ENCODE measurements at regions not wholly inside any gene's neighbourhood (a gene's known extent, or its start where the extent isn't known, plus 50 kb on each side); places are given as distances from the start of the nearest gene placed in this dataset.
"Not testable (repeated sequence)": the region's sequence is repeated elsewhere in the genome, so short reads cannot be mapped to it uniquely, and the experiment has no call there.

- DNase-seq: no peak
Observed at GRCh38 chr15:100767001-100767825, 112.4 kb upstream of the ALDH1A3 start.

DNA sequence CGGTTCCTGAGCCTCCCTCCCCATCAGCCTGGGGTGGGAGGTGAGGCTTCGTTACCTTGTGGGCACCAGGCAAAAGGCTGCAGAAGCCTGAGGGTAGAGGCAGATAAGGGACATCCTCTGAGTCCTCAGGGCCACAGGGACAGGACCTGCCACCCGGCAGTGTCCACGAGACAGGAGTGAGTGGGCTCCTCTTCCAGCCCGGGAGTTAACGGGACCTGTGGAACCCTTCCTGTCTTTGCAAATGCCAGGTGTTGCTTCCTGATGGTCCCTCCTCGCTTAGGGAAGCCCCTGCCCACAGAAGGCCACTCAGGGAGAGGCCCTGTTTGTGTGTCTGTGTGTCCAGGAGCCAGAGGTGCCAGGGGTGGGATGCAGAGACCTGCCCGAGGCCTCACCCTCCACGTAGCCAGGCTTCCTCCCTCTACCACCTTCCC is 111.1 kb upstream of the ALDH1A3 start:
- no peak for DNase-seq

DNA sequence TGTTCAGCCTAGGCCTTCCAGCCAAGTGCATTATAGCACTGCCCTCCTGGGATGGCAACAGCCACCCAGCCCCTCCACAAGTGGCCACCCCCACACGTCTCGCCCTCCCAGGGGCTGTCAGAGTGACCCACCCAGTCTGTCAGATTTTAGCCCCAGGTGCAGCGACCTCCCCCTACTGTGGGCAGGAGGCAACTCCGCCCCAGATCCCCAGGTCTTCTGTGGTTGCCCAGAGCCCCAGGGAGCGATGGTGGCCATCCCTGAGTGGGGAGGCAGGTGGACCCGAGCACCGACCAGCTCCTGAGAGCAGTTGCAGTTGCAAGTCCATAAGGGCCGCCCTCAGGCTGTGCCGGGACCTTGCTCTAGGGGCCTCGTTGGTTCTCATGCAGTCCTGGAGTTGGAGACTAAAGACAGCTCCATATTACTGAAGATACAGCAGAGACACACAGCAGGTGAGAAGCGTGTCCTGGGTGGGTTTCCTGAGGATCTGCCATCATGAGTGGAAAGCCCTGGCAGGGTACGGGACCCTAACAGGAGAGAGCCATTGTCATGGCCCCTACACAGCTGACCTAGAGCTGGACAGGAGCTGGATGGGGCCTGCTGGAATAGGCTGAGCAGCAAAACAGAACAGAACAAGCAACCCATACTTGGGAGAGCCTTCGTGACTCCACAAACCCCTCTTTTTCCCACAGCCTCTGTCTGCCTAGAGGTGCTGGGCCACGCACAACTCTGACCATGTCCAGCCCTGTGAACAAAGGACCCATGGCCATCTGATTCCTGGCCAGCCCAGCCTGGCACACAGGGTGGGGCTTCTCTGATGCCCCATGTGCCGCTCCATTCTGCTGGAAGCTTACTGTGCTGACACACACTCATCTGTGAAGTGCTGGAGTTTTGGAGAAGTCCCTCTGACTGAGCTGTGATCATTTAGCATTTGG is 110.3 kb upstream of the ALDH1A3 start:
- no peak for DNase-seq

GRCh38 chr15:100769975-100770340 is 109.7 kb upstream of the ALDH1A3 start:
- no peak for DNase-seq

DNA sequence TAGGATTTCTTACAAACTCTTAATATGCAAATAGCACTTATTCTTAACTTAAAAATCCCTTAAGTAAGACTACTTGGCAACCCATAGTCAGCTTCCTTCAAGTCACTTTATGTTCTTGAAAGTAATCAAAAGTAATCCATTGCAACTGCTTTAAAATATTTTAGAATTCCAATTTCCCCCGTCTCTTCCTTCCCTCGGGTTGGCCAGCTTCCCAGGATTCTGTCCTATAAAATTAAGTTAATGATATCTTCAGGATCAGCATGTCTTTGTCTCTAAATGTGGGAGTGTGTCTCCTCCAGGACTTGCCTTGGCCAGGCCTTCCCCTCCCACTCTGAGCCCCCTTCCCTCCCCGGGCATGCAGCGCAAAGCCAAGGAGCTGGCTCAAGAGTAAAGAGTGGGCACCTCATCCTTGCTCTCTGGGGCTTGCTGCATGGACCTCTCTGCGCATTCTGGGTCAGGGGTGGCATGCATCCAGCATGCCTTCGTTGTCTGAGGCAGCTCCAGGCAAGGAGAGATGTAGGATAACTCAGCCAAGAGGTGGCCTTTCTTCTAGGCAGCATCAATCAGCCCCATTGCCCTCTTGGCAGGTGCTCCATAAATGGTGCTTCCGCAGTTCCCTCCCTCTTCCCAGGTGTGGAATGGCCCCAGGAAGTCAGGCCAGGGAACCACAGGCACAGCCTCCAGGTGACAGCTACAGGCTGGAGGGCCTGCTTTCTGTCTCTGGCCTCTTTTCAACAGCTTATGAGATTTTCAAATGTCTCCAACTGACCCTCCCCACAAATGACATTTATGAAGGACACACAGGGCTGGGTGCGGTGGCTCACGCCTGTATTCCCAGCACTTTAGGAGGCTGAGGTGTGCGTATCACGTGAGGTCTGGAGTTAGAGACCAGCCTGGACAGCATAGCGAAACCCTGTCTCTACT is 108.7 kb upstream of the ALDH1A3 start:
- no peak for DNase-seq

DNA sequence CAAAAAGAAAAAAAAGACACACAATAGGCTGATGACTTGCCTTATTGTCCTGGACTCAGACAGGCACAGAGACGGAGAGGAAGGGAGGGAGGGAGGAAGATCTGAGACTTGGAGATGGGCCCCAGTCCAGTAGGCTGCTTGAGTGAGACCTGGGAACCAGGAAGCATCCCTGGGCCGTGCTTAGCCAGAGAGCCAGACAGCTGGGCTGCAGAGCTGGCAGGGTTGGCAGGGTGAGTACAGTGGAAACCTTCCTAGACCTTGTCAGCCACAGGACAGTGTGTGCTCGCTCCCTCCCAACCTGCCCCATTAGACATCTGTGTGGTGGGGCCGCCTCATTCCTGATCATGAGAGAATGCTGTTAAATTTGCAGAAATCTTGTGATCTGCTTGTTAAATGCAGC is 107.9 kb upstream of the ALDH1A3 start:
- DNase-seq: no peak

GRCh38 chr15:100772478-100772877 is 107.2 kb upstream of the ALDH1A3 start:
- DNase-seq: no peak

GRCh38 chr15:100772892-100773520 is 106.6 kb upstream of the ALDH1A3 start:
- no peak for DNase-seq

- DNase-seq: not testable (repeated sequence)
Observed at GRCh38 chr15:100774044-100774443, 105.6 kb upstream of the ALDH1A3 start.

DNA sequence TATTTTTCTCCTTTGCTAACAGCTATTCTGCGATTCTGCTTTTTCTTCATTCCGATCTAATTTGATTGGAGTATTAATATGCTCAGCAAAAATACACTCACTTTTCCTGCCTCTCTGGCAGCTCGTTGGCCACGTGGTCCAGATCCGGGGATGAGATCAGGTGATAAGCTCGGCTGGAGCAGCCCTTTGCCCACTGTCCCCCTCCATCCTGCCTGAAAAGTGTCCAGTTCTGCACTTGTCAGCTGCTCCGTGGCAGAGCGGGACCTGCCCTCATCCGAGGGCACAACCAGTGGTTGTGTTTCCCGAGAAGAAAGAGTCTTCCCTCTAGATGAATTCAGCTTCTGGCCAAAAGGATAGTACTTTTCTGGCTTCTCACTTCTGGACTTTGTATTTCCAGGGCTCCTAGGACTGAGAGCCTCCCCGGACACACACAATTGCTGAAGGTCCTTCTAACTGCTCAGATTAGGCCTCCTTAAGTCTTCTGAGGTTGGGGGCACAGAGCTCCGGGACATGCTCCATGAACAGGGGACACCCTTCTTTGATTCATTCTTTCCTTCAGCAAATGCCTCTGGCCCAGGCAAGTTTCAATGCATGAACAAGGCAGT is 103.9 kb upstream of the ALDH1A3 start:
- no peak for DNase-seq

DNA sequence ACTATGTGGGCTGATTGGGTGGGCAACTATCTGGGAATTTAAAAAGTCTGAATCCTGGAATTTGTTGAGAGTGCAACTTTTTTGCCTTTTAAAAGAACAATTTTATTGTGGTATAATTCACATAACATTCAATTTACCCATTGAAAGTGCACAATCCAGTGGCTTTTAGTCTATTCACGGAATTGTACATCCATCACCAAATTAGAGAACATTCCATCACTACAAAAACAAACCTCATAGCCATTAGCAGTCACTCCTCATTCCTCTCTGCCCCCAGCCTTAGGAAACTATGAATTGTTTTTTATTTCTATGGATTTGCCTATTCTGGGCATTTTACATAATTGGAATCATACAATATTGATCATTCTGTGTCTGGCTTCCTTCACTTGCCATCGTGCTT is 101.8 kb upstream of the ALDH1A3 start:
- DNase-seq: no peak

GRCh38 chr15:100778831-100779288 is 100.8 kb upstream of the ALDH1A3 start:
- DNase-seq: peak; percentile 8

GRCh38 chr15:100779331-100780207 is 100.1 kb upstream of the ALDH1A3 start:
- peak; percentile 13 for DNase-seq

- peak; percentile 35 for DNase-seq
Observed at GRCh38 chr15:100780208-100780800, 99.3 kb upstream of the ALDH1A3 start.

DNA sequence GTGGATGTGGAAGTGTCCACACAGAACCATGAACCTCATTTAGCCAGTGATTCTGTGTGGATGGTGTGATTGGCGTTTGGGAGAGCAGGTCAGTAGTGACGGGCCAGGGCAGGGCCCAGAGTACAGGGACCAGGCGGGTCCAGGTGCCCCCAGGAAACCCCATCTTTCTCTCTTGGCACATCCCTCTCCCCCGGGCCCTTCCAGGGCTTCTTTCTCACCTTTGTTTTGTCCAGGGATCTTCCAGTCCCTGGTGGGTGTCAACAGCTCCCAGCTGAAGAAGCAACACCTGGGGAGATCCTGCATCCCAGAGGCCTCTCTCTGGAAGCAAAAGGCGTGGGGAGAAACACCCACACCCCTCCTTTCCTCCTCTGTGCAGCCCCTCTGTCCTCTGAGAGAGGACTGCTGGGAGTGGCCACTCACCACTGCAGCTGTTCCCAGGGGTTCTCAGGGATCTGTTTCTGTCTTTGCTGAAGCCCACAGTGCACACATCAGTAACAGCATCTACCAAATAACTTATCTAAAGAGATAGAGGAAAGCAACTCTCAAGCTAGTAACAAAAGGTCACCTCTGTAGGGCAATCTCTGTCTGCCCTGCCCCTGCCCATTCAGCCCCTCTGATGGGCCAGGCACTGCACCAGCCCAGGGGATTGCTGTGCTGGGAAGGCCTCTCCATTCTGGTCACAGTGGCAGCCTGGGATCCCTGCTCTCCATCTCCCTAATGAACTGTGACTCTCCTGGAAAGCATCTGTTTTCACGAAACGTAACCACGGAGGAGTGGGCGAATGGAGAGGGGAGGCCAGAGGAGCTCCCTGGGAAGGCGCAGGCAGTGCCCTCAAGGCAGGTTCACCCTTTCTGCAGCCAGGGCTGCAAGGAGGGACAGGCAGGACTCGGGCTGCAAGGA is 98.3 kb upstream of the ALDH1A3 start:
- DNase-seq: peak; percentile 28

- no peak for DNase-seq
Observed at GRCh38 chr15:100781961-100782530, 97.6 kb upstream of the ALDH1A3 start.

DNA sequence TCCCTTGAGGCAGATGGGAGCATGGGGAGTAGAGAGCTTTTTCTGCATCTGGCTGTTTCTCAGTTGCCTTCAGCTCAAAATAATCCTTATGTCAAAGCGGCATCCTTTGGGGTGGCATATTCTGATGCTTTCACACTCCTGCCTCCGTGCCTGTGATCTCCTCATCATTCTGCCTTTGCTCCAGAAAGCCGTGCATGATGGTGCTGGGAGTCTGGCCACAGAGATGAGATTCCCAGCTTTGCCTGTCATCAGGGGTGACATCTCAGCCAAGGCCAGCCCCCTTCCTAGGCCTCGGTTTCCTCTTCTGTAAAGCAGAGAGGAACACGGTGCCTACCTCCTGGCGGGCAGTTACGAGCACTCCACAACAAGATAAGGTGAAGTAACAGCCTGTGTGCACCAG is 96.3 kb upstream of the ALDH1A3 start:
- DNase-seq: peak; percentile 41

GRCh38 chr15:100783760-100784492 is 95.7 kb upstream of the ALDH1A3 start:
- peak; percentile 32 for DNase-seq

Measured in activated CD8-positive, alpha-beta memory T cell treated with anti-CD3 and anti-CD28 coated beads, Interleukin-2, amount 50 U/mL, for 48 hours (primary cell).